ENCODE measurements at regions not wholly inside any gene's neighbourhood (a gene's known extent, or its start where the extent isn't known, plus 50 kb on each side); places are given as distances from the start of the nearest gene placed in this dataset.

- H3K4me2 ChIP-seq, result no peak overlapping the region
- H3K36me3 ChIP-seq (ENCODE audit: insufficient read depth), result no peaks in the 10 kb centered on the region
- no peaks in the 10 kb centered on the region for H3K79me2 ChIP-seq (replicated peaks; ENCODE audit: insufficient read depth)
- no peak for DNase-seq (ENCODE audit: low spot score)
- TF ChIP-seq, protein P1, sequence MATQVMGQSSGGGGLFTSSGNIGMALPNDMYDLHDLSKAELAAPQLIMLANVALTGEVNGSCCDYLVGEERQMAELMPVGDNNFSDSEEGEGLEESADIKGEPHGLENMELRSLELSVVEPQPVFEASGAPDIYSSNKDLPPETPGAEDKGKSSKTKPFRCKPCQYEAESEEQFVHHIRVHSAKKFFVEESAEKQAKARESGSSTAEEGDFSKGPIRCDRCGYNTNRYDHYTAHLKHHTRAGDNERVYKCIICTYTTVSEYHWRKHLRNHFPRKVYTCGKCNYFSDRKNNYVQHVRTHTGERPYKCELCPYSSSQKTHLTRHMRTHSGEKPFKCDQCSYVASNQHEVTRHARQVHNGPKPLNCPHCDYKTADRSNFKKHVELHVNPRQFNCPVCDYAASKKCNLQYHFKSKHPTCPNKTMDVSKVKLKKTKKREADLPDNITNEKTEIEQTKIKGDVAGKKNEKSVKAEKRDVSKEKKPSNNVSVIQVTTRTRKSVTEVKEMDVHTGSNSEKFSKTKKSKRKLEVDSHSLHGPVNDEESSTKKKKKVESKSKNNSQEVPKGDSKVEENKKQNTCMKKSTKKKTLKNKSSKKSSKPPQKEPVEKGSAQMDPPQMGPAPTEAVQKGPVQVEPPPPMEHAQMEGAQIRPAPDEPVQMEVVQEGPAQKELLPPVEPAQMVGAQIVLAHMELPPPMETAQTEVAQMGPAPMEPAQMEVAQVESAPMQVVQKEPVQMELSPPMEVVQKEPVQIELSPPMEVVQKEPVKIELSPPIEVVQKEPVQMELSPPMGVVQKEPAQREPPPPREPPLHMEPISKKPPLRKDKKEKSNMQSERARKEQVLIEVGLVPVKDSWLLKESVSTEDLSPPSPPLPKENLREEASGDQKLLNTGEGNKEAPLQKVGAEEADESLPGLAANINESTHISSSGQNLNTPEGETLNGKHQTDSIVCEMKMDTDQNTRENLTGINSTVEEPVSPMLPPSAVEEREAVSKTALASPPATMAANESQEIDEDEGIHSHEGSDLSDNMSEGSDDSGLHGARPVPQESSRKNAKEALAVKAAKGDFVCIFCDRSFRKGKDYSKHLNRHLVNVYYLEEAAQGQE (IDR thresholded peaks at IDR 0.05; ENCODE audit: unreplicated experiment), result no peak
- TF ChIP-seq ETS1 (IDR thresholded peaks at IDR 0.05) (no peak), CREB1 (CRISPR knock-in tag; IDR thresholded peaks at IDR 0.05; ENCODE audit: low read depth) (no peak), POLR2AphosphoS5 (IDR thresholded peaks at IDR 0.05; ENCODE audit: low read depth) (no peak), ZNF114 (CRISPR knock-in tag; IDR thresholded peaks at IDR 0.05) (no peak)
- TF ChIP-seq, protein P2, sequence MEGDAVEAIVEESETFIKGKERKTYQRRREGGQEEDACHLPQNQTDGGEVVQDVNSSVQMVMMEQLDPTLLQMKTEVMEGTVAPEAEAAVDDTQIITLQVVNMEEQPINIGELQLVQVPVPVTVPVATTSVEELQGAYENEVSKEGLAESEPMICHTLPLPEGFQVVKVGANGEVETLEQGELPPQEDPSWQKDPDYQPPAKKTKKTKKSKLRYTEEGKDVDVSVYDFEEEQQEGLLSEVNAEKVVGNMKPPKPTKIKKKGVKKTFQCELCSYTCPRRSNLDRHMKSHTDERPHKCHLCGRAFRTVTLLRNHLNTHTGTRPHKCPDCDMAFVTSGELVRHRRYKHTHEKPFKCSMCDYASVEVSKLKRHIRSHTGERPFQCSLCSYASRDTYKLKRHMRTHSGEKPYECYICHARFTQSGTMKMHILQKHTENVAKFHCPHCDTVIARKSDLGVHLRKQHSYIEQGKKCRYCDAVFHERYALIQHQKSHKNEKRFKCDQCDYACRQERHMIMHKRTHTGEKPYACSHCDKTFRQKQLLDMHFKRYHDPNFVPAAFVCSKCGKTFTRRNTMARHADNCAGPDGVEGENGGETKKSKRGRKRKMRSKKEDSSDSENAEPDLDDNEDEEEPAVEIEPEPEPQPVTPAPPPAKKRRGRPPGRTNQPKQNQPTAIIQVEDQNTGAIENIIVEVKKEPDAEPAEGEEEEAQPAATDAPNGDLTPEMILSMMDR (conservative IDR thresholded peaks at IDR 0.05; ENCODE audit: low read depth in 2 of 2), result no peak
- H3K9me3 Mint-ChIP-seq, result peaks cover 7% of the 10 kb centered on the region; the same call in 2 of the 3 replicates
- no peaks in the 10 kb centered on the region for H3K9me2 ChIP-seq (ENCODE audit: insufficient read depth)
- no peak for ATAC-seq
- H2AFZ ChIP-seq, result no peak overlapping the region
- no peaks in the 10 kb centered on the region for H4K20me1 ChIP-seq (replicated peaks; ENCODE audit: insufficient read depth)
- H3K4me3 ChIP-seq, result no peak overlapping the region
- no peaks in the 10 kb centered on the region for H3F3A ChIP-seq (replicated peaks; ENCODE audit: low read depth)
- no peaks in the 10 kb centered on the region for H3K4me1 Mint-ChIP-seq
- no peak overlapping the region for H3K27ac Mint-ChIP-seq
- H3K4me3 Mint-ChIP-seq, result no peak overlapping the region
- H3K27me3 ChIP-seq (ENCODE audit: insufficient read depth), result no peaks in the 10 kb centered on the region
- 0 out of 3 replicates have a peak, but pooled peaks cover 2% of the 10 kb centered on the region for H3K36me3 Mint-ChIP-seq (ENCODE audit: low read depth)
- peaks cover 6% of the 10 kb centered on the region for H3K27me3 Mint-ChIP-seq (ENCODE audit: insufficient read depth, low read depth, poor library complexity)
- H3K27ac ChIP-seq (ENCODE audit: low read depth), result no peak overlapping the region
- H3K4me1 ChIP-seq (ENCODE audit: insufficient read depth), result no peaks in the 10 kb centered on the region
Observed at GRCh38 chr3:25355034-25355885, 72.8 kb upstream of the RARB start.

- no peak for ATAC-seq
- Mint-ChIP-seq H3K9me3 (peaks cover 7% of the 10 kb centered on the region; the same call in 2 of the 3 replicates), H3K36me3 (ENCODE audit: low read depth) (0 out of 3 replicates have a peak, but pooled peaks cover 2% of the 10 kb centered on the region), H3K27me3 (ENCODE audit: insufficient read depth, low read depth, poor library complexity) (peaks cover 4% of the 10 kb centered on the region), H3K4me1 (no peaks in the 10 kb centered on the region), H3K4me3 (no peak overlapping the region), H3K27ac (no peak overlapping the region)
- Histone ChIP-seq H3K4me2 (no peak overlapping the region), H3K27ac (ENCODE audit: low read depth) (no peak overlapping the region), H3K4me1 (ENCODE audit: insufficient read depth) (no peaks in the 10 kb centered on the region), H4K20me1 (replicated peaks; ENCODE audit: insufficient read depth) (no peaks in the 10 kb centered on the region), H3F3A (replicated peaks; ENCODE audit: low read depth) (no peaks in the 10 kb centered on the region), H3K4me3 (no peak overlapping the region), H3K9me2 (ENCODE audit: insufficient read depth) (no peaks in the 10 kb centered on the region), H3K27me3 (ENCODE audit: insufficient read depth) (no peaks in the 10 kb centered on the region), H3K36me3 (ENCODE audit: insufficient read depth) (no peaks in the 10 kb centered on the region), H3K79me2 (replicated peaks; ENCODE audit: insufficient read depth) (no peaks in the 10 kb centered on the region), H2AFZ (no peak overlapping the region)
- TF ChIP-seq CREB1 (CRISPR knock-in tag; IDR thresholded peaks at IDR 0.05; ENCODE audit: low read depth), result no peak
- TF ChIP-seq ZNF114 (CRISPR knock-in tag; IDR thresholded peaks at IDR 0.05), result no peak
- DNase-seq (ENCODE audit: low spot score), result no peak
Observed at GRCh38 chr3:25355998-25356397, 72.1 kb upstream of the RARB start.
